Liver (tissue), 7 donors: ENCODE measurements at regions not wholly inside any gene's neighbourhood (a gene's known extent, or its start where the extent isn't known, plus 50 kb on each side); places are given as distances from the start of the nearest gene placed in this dataset.

ENCODE experiments used
- DNase-seq: peaks from one replicate; pipeline ENCODE4 v3.0.0-alpha.2; 2017; ENCODE audit warnings: low spot score
- H3K27ac ChIP-seq, 2 donors: one replicate each; pipeline ENCODE4 v1.7.0; 2013; ENCODE audit warnings: inconsistent platforms in 2 of 2, low read length in 2 of 2, control low read depth in 1 of 2, low read depth in 1 of 2, mild to moderate bottlenecking in 1 of 2
- H3K27me3 ChIP-seq, 4 donors: one replicate each; pipeline versions ENCODE4 v1.6.1 to v1.7.0; 2013; ENCODE audit warnings: low read length in 3 of 4, inconsistent platforms in 1 of 4, mild to moderate bottlenecking in 1 of 4, moderate library complexity in 1 of 4; ENCODE audit not compliant: control insufficient read depth in 4 of 4, insufficient read depth in 4 of 4
- H3K36me3 ChIP-seq, 4 donors: one replicate each; pipeline versions ENCODE4 v1.6.1 to v1.7.0; 2013; ENCODE audit warnings: low read length in 3 of 4, mild to moderate bottlenecking in 3 of 4, low read depth in 1 of 4, moderate library complexity in 1 of 4; ENCODE audit not compliant: control insufficient read depth in 4 of 4, insufficient read depth in 3 of 4
- H3K4me1 ChIP-seq, 4 donors: one replicate each; pipeline versions ENCODE4 v1.6.1 to v1.7.0; 2013; ENCODE audit warnings: low read length in 3 of 4, mild to moderate bottlenecking in 3 of 4, moderate library complexity in 1 of 4; ENCODE audit not compliant: control insufficient read depth in 4 of 4, insufficient read depth in 4 of 4
- H3K4me3 ChIP-seq, 3 donors: one replicate each; pipeline versions ENCODE4 v1.6.1 to v1.7.0; 2013; ENCODE audit warnings: low read length in 3 of 3, control low read depth in 1 of 3, low read depth in 1 of 3, mild to moderate bottlenecking in 1 of 3
- H3K9ac ChIP-seq, 2 donors: one replicate each; pipeline ENCODE4 v1.7.0; 2013; ENCODE audit warnings: low read length in 2 of 2, mild to moderate bottlenecking in 2 of 2, moderate library complexity in 2 of 2, control low read depth in 1 of 2, low read depth in 1 of 2
- H3K9me3 ChIP-seq, 4 donors: one replicate each; pipeline versions ENCODE4 v1.6.1 to v1.7.0; 2013; ENCODE audit warnings: low read length in 3 of 4; ENCODE audit not compliant: control insufficient read depth in 4 of 4
- EGR1 ChIP-seq, 2 donors: IDR thresholded peaks; 2 replicates each; pipeline ENCODE4 v1.6.1; 2016 to 2018; ENCODE audit warnings: antibody characterized with exemption in 2 of 2, low read depth in 2 of 2
- FOXA1 ChIP-seq: IDR thresholded peaks from 2 replicates; pipeline ENCODE4 v1.6.1; 2016; ENCODE audit warnings: antibody characterized with exemption
- FOXA2 ChIP-seq: IDR thresholded peaks from 2 replicates; pipeline ENCODE4 v1.6.1; 2016; ENCODE audit warnings: antibody characterized with exemption
- HNF4A ChIP-seq, 2 donors: conservative IDR thresholded peaks; 2 replicates each; pipeline ENCODE4 v1.6.1; 2016; ENCODE audit warnings: antibody characterized with exemption in 2 of 2, mild to moderate bottlenecking in 2 of 2
- NR2F2 ChIP-seq: IDR thresholded peaks from 2 replicates; pipeline ENCODE4 v1.6.1; 2016; ENCODE audit warnings: antibody characterized with exemption
- RAD21 ChIP-seq, 2 donors: IDR thresholded peaks; 2 replicates each; pipeline ENCODE4 v1.6.1; 2016; ENCODE audit warnings: antibody characterized with exemption in 2 of 2, mild to moderate bottlenecking in 2 of 2
- RXRA ChIP-seq, 2 donors: IDR thresholded peaks; 2 replicates each; pipeline ENCODE4 v1.6.1; 2017 to 2018; ENCODE audit warnings: antibody characterized with exemption in 2 of 2, mild to moderate bottlenecking in 1 of 2
- SP1 ChIP-seq: IDR thresholded peaks from 2 replicates; pipeline ENCODE4 v1.6.1; 2018; ENCODE audit warnings: antibody characterized with exemption, mild to moderate bottlenecking
- TAF1 ChIP-seq: conservative IDR thresholded peaks from 2 replicates; pipeline ENCODE4 v1.6.1; 2016; ENCODE audit warnings: antibody characterized with exemption, mild to moderate bottlenecking
- YY1 ChIP-seq: IDR thresholded peaks from 2 replicates; pipeline ENCODE4 v1.6.1; 2016; ENCODE audit warnings: antibody characterized with exemption, mild to moderate bottlenecking
- WGBS: extraction: QIAGEN DNeasy Blood & Tissue Kit; methylation state at CpG from one replicate; pipeline ENCODE4 v1.1.7; 2013; 5-methylcytosine and 5-hydroxymethylcytosine counted together
- TF ChIP-seq, protein P1 (sequence below): IDR thresholded peaks from 2 replicates; pipeline ENCODE4 v1.6.1; 2016; ENCODE audit warnings: antibody characterized with exemption
- TF ChIP-seq, protein P2 (sequence below): IDR thresholded peaks from 2 replicates; pipeline ENCODE4 v1.6.1; 2016; ENCODE audit warnings: antibody characterized with exemption, mild to moderate bottlenecking
- TF ChIP-seq, protein P3 (sequence below): IDR thresholded peaks from 2 replicates; pipeline ENCODE4 v1.6.1; 2016; ENCODE audit warnings: antibody characterized with exemption
- TF ChIP-seq, protein P4 (sequence below): IDR thresholded peaks from 2 replicates; pipeline ENCODE4 v1.6.1; 2016; ENCODE audit warnings: antibody characterized with exemption
- donor health status: healthy.
- donor health status: healthy.
- donor health status: healthy.
- donor health status: healthy.

DNA sequence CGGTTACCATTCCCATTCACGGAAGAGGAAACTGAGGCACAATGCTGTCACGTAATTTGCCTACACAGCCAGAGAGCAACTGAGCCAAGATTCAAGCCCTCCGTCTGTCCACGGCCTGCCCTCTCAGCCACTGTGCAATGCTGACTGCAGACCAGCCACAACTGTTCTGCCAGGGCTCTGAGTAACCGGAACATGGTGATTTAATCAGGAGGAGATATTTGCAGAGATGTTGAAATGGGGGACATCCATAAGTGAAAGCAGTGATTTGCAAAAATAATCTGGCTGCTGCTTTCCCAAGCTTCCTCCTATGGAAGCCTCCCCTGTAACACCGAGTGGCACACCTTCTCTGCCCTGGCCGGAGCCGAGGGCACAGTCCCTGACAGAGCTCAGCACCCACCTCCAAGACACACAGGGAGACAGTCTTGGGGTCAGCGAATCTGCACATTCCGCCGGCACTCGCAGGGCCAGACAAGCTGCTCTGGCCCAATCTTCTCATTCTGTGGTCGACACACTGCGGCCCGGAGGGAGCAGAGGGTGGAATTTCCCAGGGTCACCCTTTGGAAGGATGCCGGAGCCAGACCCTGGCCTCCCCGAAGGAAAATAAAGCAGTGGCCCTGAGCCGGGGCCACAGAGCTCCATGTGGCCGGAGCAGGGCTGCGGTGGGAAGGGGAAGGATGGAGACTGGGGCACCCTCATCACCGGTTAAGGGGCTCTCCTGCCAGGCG lies 158.2 kb upstream of the DIO3 start:
- Histone ChIP-seq H3K9me3 (no peaks in the 10 kb centered on the region), H3K4me1 (peaks cover 3 to 10% (median 9%) of the 10 kb centered on the region in 4 donors)
- WGBS: 81% methylated on average over 23 of the region's 23 CpGs

DNA sequence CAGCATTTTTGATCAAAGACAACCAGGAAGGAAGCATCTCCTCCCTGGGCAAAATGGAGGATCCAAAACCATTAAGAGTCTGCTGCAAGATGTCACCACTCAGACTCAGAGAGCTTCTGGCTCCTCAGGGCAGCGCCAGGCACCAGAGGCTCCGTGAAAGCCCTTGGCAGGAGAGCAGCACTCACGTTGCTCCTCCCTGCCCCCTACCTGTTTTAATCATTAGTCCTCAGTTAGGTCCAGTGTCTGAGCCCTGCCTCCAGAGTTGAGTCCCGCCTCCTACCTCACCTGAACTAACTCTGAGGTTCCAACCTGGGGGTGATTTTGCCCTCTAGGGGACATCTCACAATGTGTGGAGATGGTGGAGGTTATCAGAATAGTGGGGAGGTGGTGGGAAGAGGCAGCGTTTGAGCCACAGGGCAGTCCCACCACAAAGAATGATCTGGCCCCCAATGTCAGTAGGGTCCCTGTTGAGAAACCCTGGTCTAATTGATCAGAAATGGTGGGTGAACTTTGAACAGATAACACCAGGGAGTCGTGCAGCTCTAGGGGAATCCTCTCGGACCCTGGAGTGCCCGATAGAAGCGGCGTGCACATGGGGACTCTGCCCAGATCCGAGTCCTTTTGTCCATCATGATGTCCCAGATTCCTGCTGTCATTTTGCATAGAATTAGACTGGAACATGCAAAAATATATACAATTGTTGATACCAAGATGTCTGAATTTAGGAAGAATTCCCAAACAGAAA lies 156.7 kb upstream of the DIO3 start:
- Histone ChIP-seq H3K4me1 (peaks cover 3 to 10% (median 9%) of the 10 kb centered on the region in 4 donors), H3K9me3 (no peaks in the 10 kb centered on the region), H3K27ac (peak overlapping the region; percentile 78 to 90), H3K27me3 (peaks cover 0 to 2% (median 0%) of the 10 kb centered on the region in 4 donors), H3K4me3 (no peak overlapping the region), H3K36me3 (no peaks in the 10 kb centered on the region), H3K9ac (peak overlapping the region in 1 of 2 donors; percentile 17)
- no peak for DNase-seq
- 51% methylated on average over 11 of the region's 11 CpGs for WGBS
- TF ChIP-seq RXRA (IDR thresholded peaks at IDR 0.05) (no peak), FOXA2 (no peak), RAD21 (IDR thresholded peaks at IDR 0.05) (no peak), SP1 (no peak), TAF1 (no peak), NR2F2 (no peak), YY1 (no peak), HNF4A (conservative IDR thresholded peaks at IDR 0.05) (no peak), FOXA1 (no peak), EGR1 (IDR thresholded peaks at IDR 0.05; ENCODE audit: low read depth in 2 of 2) (no peak)
- TF ChIP-seq, protein P1, sequence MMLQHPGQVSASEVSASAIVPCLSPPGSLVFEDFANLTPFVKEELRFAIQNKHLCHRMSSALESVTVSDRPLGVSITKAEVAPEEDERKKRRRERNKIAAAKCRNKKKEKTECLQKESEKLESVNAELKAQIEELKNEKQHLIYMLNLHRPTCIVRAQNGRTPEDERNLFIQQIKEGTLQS: no peak
- TF ChIP-seq, protein P2, sequence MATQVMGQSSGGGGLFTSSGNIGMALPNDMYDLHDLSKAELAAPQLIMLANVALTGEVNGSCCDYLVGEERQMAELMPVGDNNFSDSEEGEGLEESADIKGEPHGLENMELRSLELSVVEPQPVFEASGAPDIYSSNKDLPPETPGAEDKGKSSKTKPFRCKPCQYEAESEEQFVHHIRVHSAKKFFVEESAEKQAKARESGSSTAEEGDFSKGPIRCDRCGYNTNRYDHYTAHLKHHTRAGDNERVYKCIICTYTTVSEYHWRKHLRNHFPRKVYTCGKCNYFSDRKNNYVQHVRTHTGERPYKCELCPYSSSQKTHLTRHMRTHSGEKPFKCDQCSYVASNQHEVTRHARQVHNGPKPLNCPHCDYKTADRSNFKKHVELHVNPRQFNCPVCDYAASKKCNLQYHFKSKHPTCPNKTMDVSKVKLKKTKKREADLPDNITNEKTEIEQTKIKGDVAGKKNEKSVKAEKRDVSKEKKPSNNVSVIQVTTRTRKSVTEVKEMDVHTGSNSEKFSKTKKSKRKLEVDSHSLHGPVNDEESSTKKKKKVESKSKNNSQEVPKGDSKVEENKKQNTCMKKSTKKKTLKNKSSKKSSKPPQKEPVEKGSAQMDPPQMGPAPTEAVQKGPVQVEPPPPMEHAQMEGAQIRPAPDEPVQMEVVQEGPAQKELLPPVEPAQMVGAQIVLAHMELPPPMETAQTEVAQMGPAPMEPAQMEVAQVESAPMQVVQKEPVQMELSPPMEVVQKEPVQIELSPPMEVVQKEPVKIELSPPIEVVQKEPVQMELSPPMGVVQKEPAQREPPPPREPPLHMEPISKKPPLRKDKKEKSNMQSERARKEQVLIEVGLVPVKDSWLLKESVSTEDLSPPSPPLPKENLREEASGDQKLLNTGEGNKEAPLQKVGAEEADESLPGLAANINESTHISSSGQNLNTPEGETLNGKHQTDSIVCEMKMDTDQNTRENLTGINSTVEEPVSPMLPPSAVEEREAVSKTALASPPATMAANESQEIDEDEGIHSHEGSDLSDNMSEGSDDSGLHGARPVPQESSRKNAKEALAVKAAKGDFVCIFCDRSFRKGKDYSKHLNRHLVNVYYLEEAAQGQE: no peak
- TF ChIP-seq, protein P3, sequence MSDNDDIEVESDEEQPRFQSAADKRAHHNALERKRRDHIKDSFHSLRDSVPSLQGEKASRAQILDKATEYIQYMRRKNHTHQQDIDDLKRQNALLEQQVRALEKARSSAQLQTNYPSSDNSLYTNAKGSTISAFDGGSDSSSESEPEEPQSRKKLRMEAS: no peak
- TF ChIP-seq, protein P4, sequence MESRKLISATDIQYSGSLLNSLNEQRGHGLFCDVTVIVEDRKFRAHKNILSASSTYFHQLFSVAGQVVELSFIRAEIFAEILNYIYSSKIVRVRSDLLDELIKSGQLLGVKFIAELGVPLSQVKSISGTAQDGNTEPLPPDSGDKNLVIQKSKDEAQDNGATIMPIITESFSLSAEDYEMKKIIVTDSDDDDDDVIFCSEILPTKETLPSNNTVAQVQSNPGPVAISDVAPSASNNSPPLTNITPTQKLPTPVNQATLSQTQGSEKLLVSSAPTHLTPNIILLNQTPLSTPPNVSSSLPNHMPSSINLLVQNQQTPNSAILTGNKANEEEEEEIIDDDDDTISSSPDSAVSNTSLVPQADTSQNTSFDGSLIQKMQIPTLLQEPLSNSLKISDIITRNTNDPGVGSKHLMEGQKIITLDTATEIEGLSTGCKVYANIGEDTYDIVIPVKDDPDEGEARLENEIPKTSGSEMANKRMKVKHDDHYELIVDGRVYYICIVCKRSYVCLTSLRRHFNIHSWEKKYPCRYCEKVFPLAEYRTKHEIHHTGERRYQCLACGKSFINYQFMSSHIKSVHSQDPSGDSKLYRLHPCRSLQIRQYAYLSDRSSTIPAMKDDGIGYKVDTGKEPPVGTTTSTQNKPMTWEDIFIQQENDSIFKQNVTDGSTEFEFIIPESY: no peak

More for the DNA sequence above, 158.2 kb upstream of the DIO3 start:
- Histone ChIP-seq H3K36me3 (no peaks in the 10 kb centered on the region), H3K4me3 (no peak overlapping the region), H3K27me3 (peaks cover 0 to 2% (median 0%) of the 10 kb centered on the region in 4 donors), H3K27ac (no peak overlapping the region), H3K9ac (no peak overlapping the region)
- DNase-seq: no peak
- TF ChIP-seq HNF4A (conservative IDR thresholded peaks at IDR 0.05): no peak
- no peak for TF ChIP-seq TAF1
- TF ChIP-seq FOXA2: no peak
- peak; percentile 44 for TF ChIP-seq NR2F2
